H1 (cell line): ENCODE measurements at regions not wholly inside any gene's neighbourhood (a gene's known extent, or its start where the extent isn't known, plus 50 kb on each side); places are given as distances from the start of the nearest gene placed in this dataset.

ENCODE experiments used
- CTCF ChIA-PET: fragments of 300-600 bp; sonication (Branson Sonifier 250); formaldehyde crosslinking; loops from one replicate; lab custom pipeline; 2021; ENCODE audit not compliant: partially characterized antibody; lab: Charles Lee
- POLR2A ChIA-PET: fragments of 300-600 bp; sonication (Branson Sonifier 250); formaldehyde crosslinking; loops from one replicate; lab custom pipeline; 2021; ENCODE audit warnings: inconsistent platforms; ENCODE audit not compliant: partially characterized antibody; lab: Charles Lee
- DNase-seq, 2 experiments: peaks; one replicate each; pipeline versions ENCODE4 v3.0.0 to v3.0.0-alpha.2; 2010 to 2022; ENCODE audit warnings: low spot score in 2 of 2, low read depth in 1 of 2, mixed read lengths in 1 of 2
- FAIRE-seq: peaks from 2 replicates; lab custom pipeline; 2011; peaks lifted over from hg19 to GRCh38; lab: Jason Lieb, UNC
- H2AFZ ChIP-seq: 2 replicates; pipeline ENCODE4 v1.8.1; 2012; ENCODE audit warnings: low read length, inconsistent platforms
- H2AK5ac ChIP-seq: 2 replicates; pipeline ENCODE4 v1.6.1; 2013; ENCODE audit warnings: low read depth, low read length
- H2BK120ac ChIP-seq: replicated peaks from 2 replicates; pipeline ENCODE3; 2013; ENCODE audit warnings: low read depth, low read length, inconsistent platforms
- H2BK12ac ChIP-seq: 2 replicates; pipeline ENCODE4 v1.6.1; 2013; ENCODE audit warnings: low read depth, low read length
- H2BK15ac ChIP-seq: 2 replicates; pipeline ENCODE4 v1.6.1; 2013; ENCODE audit warnings: low read length
- H2BK20ac ChIP-seq: 2 replicates; pipeline ENCODE4 v1.6.1; 2013; ENCODE audit warnings: low read length
- H2BK5ac ChIP-seq: 2 replicates; pipeline ENCODE4 v1.6.1; 2013; ENCODE audit warnings: low read depth, low read length
- H3K14ac ChIP-seq: 2 replicates; pipeline ENCODE4 v1.6.1; 2013; ENCODE audit warnings: inconsistent platforms; ENCODE audit not compliant: insufficient read length
- H3K18ac ChIP-seq: 2 replicates; pipeline ENCODE4 v1.6.1; 2013; ENCODE audit warnings: low read length; ENCODE audit errors: extremely low read depth
- H3K23ac ChIP-seq: 2 replicates; pipeline ENCODE4 v1.6.1; 2013; ENCODE audit warnings: inconsistent platforms; ENCODE audit not compliant: insufficient read length
- H3K23me2 ChIP-seq: 2 replicates; pipeline ENCODE4 v1.6.1; 2013; ENCODE audit warnings: low read depth, low read length
- H3K27ac ChIP-seq: 2 replicates; pipeline ENCODE4 v1.6.1; 2011; ENCODE audit warnings: low read depth, low read length, inconsistent platforms
- H3K27me3 ChIP-seq, 4 experiments: replicated peaks in 1 of 4; 1 replicate in 1 of 4; 2 replicates in 3 of 4; pipeline versions ENCODE4 v1.6.1 to v1.8.1; 2011 to 2013; ENCODE audit warnings: low read length in 3 of 4, mild to moderate bottlenecking in 3 of 4, inconsistent platforms in 2 of 4, mixed read lengths in 2 of 4, moderate library complexity in 1 of 4; ENCODE audit not compliant: control insufficient read depth in 3 of 4, insufficient read depth in 3 of 4; ENCODE audit errors: extremely low read depth in 1 of 4
- H3K36me3 ChIP-seq, 4 experiments: 2 replicates each; pipeline versions ENCODE4 v1.6.1 to v1.8.1; 2011 to 2013; ENCODE audit warnings: mild to moderate bottlenecking in 4 of 4, low read length in 3 of 4, moderate library complexity in 2 of 4, control low read depth in 1 of 4, inconsistent platforms in 1 of 4; ENCODE audit not compliant: insufficient read depth in 4 of 4, control insufficient read depth in 2 of 4
- H3K4ac ChIP-seq: replicated peaks from 2 replicates; pipeline ENCODE3; 2013; ENCODE audit warnings: low read length, low read depth, mixed read lengths, inconsistent platforms; ENCODE audit not compliant: insufficient read length
- H3K4me1 ChIP-seq, 4 experiments: replicated peaks in 1 of 4; 1 replicate in 1 of 4; 2 replicates in 3 of 4; pipeline versions ENCODE4 v1.6.1 to v1.8.1; 2011 to 2013; ENCODE audit warnings: low read length in 3 of 4, inconsistent platforms in 2 of 4, mixed read lengths in 1 of 4; ENCODE audit not compliant: insufficient read depth in 4 of 4, control insufficient read depth in 3 of 4
- H3K4me2 ChIP-seq, 2 experiments: 2 replicates each; pipeline versions ENCODE4 v1.6.1 to v1.8.1; 2011 to 2013; ENCODE audit warnings: low read depth in 2 of 2, low read length in 2 of 2, control low read depth in 1 of 2, inconsistent platforms in 1 of 2, mild to moderate bottlenecking in 1 of 2; ENCODE audit not compliant: insufficient read depth in 1 of 2
- H3K4me3 ChIP-seq, 4 experiments: fragments of 200-600, 300-600 bp in 1 of 4; sonication (generic), shearing (Covaris generic), sonication (Bioruptor Twin) in 1 of 4; 2 replicates each; pipeline versions ENCODE4 v1.5.1 to v1.8.1; 2011 to 2016; ENCODE audit warnings: low read length in 4 of 4, low read depth in 3 of 4, control low read depth in 2 of 4, inconsistent platforms in 2 of 4, mild to moderate bottlenecking in 2 of 4, mixed read lengths in 1 of 4, moderate library complexity in 1 of 4; ENCODE audit not compliant: insufficient read depth in 2 of 4; ENCODE audit errors: extremely low read depth in 1 of 4
- H3K56ac ChIP-seq: replicated peaks from 2 replicates; pipeline ENCODE3; 2013; ENCODE audit warnings: low read depth, mild to moderate bottlenecking, mixed read lengths, low read length, inconsistent platforms; ENCODE audit not compliant: insufficient read length
- H3K79me1 ChIP-seq: 2 replicates; pipeline ENCODE4 v1.6.1; 2013; ENCODE audit warnings: low read depth, low read length, control low read depth
- H3K79me2 ChIP-seq, 2 experiments: 2 replicates each; pipeline versions ENCODE4 v1.6.1 to v1.8.1; 2012 to 2013; ENCODE audit warnings: low read length in 2 of 2, mild to moderate bottlenecking in 2 of 2, inconsistent platforms in 1 of 2; ENCODE audit not compliant: insufficient read depth in 2 of 2, control insufficient read depth in 1 of 2
- H3K9ac ChIP-seq, 4 experiments: replicated peaks in 1 of 4; 1 replicate in 1 of 4; 2 replicates in 3 of 4; pipeline versions ENCODE4 v1.6.1 to v1.8.1; 2011 to 2013; ENCODE audit warnings: low read depth in 3 of 4, low read length in 3 of 4, control low read depth in 2 of 4, mild to moderate bottlenecking in 2 of 4, moderate library complexity in 2 of 4, inconsistent platforms in 1 of 4; ENCODE audit errors: extremely low read depth in 1 of 4
- H3K9me3 ChIP-seq, 2 experiments: 2 replicates each; pipeline versions ENCODE4 v1.6.1 to v1.8.1; 2012 to 2013; ENCODE audit warnings: mild to moderate bottlenecking in 2 of 2, moderate library complexity in 2 of 2, control low read depth in 1 of 2, inconsistent platforms in 1 of 2, low read depth in 1 of 2, low read length in 1 of 2, mixed read lengths in 1 of 2; ENCODE audit not compliant: insufficient read depth in 2 of 2
- H4K20me1 ChIP-seq, 2 experiments: replicated peaks in 1 of 2; 2 replicates each; pipeline versions ENCODE3 to v1.8.1; 2011 to 2013; ENCODE audit warnings: inconsistent platforms in 2 of 2, low read length in 2 of 2, mild to moderate bottlenecking in 1 of 2; ENCODE audit not compliant: insufficient read depth in 2 of 2, control insufficient read depth in 1 of 2
- H4K5ac ChIP-seq: 2 replicates; pipeline ENCODE4 v1.6.1; 2013; ENCODE audit warnings: low read length, low read depth, mixed read lengths, inconsistent platforms; ENCODE audit not compliant: insufficient read length
- H4K8ac ChIP-seq: 2 replicates; pipeline ENCODE4 v1.8.0; 2013; ENCODE audit warnings: mild to moderate bottlenecking, moderate library complexity, low read length, inconsistent platforms; ENCODE audit not compliant: insufficient read depth; ENCODE audit errors: extremely low read depth
- H4K91ac ChIP-seq: replicated peaks from 2 replicates; pipeline ENCODE3; 2013; ENCODE audit warnings: low read length, mixed read lengths, inconsistent platforms; ENCODE audit not compliant: insufficient read length
- JUND ChIP-seq: IDR thresholded peaks from 2 replicates; pipeline ENCODE4 v1.6.1; 2011; ENCODE audit warnings: mild to moderate bottlenecking, improper control_type of control experiment, low read length
- NRF1 ChIP-seq: IDR thresholded peaks from 2 replicates; pipeline ENCODE4 v1.6.1; 2011; ENCODE audit warnings: mild to moderate bottlenecking, low read depth, low read length, improper control_type of control experiment
- SIN3A ChIP-seq, 2 experiments: IDR thresholded peaks in 1 of 2; conservative IDR thresholded peaks in 1 of 2; 2 replicates each; pipeline ENCODE4 v1.6.1; 2011 to 2012; ENCODE audit warnings: low read length in 2 of 2, improper control_type of control experiment in 1 of 2, low read depth in 1 of 2, mild to moderate bottlenecking in 1 of 2
- SIRT6 ChIP-seq: IDR thresholded peaks from one replicate; pipeline ENCODE4 v1.7.1; 2012; ENCODE audit warnings: low read length, inconsistent platforms
- SIX5 ChIP-seq: IDR thresholded peaks from 2 replicates; pipeline ENCODE4 v1.6.1; 2011; ENCODE audit warnings: mild to moderate bottlenecking, low read depth, low read length
- WGBS, 2 experiments: shearing (Covaris generic) in 1 of 2; methylation state at CpG; one replicate each; pipeline versions ENCODE4 v1.1.6 to v1.1.7; 2013 to 2015; ENCODE audit warnings: low lambda C conversion rate in 2 of 2, mixed read lengths in 2 of 2, inconsistent platforms in 1 of 2, low coverage in 1 of 2, missing lambda C conversion rate in 1 of 2; ENCODE audit not compliant: insufficient replicate concordance in 2 of 2, insufficient coverage in 1 of 2, insufficient read length in 1 of 2; ENCODE audit errors: extremely low coverage in 1 of 2, missing lambda C conversion rate in 1 of 2; 5-methylcytosine and 5-hydroxymethylcytosine counted together

- H4K8ac ChIP-seq = no peak overlapping the region
- no peak overlapping the region for H3K9ac ChIP-seq
- CTCF ChIA-PET = interaction anchor here (0.8 to 1.1 kb wide), 2 partner anchors 82 to 231 kb away, joined by 3 read pairs; no protein-coding TSS in a partner anchor
- no peak overlapping the region for H2BK120ac ChIP-seq
- no peak overlapping the region for H3K27ac ChIP-seq
- H3K4me3 ChIP-seq = no peak overlapping the region
- no peaks in the 10 kb centered on the region for H3K27me3 ChIP-seq
- POLR2A ChIA-PET = no interaction called here
- no peaks in the 10 kb centered on the region for H3K79me2 ChIP-seq
- no peak overlapping the region for H2BK20ac ChIP-seq
- H2BK15ac ChIP-seq = no peak overlapping the region
- FAIRE-seq (no peak), DNase-seq (no peak)
- H2AK5ac ChIP-seq = no peak overlapping the region
- no peak overlapping the region for H3K23ac ChIP-seq
- H3K18ac ChIP-seq = no peak overlapping the region
- H3K56ac ChIP-seq = no peak overlapping the region
- H3K23me2 ChIP-seq = no peaks in the 10 kb centered on the region
- H4K20me1 ChIP-seq = no peaks in the 10 kb centered on the region
- WGBS, 2 experiments = 75% methylated on average over 3 of the region's 3 CpGs; no CpG with 5 or more reads in 1 of the 2 experiments
- no peaks in the 10 kb centered on the region for H3K4me1 ChIP-seq
- H3K14ac ChIP-seq = no peak overlapping the region
- H4K5ac ChIP-seq = no peak overlapping the region
- no peak overlapping the region for H3K4me2 ChIP-seq
- no peak overlapping the region for H2BK5ac ChIP-seq
- no peaks in the 10 kb centered on the region for H3K79me1 ChIP-seq
- H3K9me3 ChIP-seq = no peaks in the 10 kb centered on the region
- TF ChIP-seq SIN3A (conservative IDR thresholded peaks at IDR 0.05 in 1 of 2, IDR thresholded peaks at IDR 0.05 in 1 of 2; ENCODE audit: low read depth in 1 of 2, low read length in 2 of 2) = no peak
- TF ChIP-seq SIRT6 = no peak
- no peak for TF ChIP-seq JUND
- TF ChIP-seq NRF1 = no peak
- no peak for TF ChIP-seq SIX5
- H4K91ac ChIP-seq = no peak overlapping the region
- no peak overlapping the region for H2AFZ ChIP-seq
- H2BK12ac ChIP-seq = no peak overlapping the region
- no peak overlapping the region for H3K4ac ChIP-seq
- H3K36me3 ChIP-seq = no peaks in the 10 kb centered on the region
Observed at GRCh38 chr11:130631119-130631518, 182.7 kb downstream of the ADAMTS15 start.
